Amniotic stem cell (primary cell): ENCODE measurements at regions not wholly inside any gene's neighbourhood (a gene's known extent, or its start where the extent isn't known, plus 50 kb on each side); places are given as distances from the start of the nearest gene placed in this dataset.

ENCODE experiments used
- DNase-seq: peaks from one replicate; lab custom pipeline; 2025; lab: John Stamatoyannopoulos, UW

DNA sequence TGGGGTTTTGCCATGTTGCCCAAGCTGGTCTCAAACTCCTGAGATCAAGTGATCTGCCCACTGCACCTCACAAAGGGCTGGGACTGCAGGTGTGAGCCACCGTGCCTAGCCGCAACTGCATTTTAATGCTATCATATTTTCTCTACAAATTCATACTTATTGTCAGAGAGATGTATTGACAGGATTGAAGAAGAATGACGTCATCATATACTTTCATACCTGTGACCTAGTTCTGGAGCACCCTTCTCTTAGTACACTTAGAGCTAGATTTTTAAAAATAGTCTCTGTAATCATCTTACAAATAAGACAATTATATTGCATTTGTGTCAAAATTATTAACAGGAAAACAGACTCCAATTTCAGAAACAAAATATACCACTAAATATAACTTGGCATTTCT lies 242.8 kb upstream of the PDZRN3 start:
- DNase-seq, result no peak

GRCh38 chr3:73866846-73867245 lies 242.1 kb upstream of the PDZRN3 start:
- no peak for DNase-seq

DNA sequence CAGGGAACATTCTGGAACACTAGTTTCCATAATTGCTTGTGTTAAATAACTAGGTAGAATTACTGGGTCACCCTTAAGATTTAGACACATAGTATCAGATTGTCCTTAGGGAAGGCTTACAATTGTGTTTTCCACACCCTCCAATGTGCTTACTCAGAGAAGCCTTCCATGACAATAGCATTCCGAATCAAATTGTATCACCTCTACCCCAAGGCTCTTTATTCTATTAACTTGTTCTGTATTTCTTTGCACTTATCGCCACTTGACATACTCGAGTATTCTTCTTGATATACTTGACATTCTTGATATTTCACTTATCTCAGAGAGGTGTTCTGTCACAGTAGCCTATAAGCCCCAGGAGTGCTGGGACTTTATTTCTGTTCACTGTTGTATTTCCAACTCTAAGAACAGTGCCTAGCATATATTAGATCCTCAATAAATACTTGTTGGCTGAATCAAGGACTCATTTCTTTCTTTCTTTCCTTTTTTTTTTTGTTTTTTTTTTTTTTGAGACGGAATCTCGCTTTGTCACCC lies 238.9 kb upstream of the PDZRN3 start:
- DNase-seq, result no peak

GRCh38 chr3:73855813-73856212 lies 231.1 kb upstream of the PDZRN3 start:
- DNase-seq, result no peak

GRCh38 chr3:73848173-73848906 lies 223.6 kb upstream of the PDZRN3 start:
- DNase-seq, result peak; percentile 8

DNA sequence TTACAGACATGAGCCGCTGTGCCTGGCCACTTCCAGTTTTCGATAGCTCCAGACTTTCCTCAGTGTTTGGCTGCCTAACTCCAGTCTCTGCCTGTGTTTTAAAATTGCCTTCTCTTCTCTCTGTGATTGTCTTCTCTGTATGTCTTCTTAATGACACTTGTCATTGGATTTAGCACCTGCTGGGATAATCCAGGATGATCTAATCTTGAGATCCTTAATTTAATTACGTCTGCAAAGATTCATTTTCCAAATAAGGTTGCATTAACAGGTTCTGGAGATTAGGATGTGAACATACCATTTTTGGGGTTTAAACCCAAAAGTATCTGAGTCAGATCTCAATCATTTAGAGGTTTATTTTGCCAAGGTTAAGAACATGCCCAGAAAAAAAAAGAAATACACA lies 222.2 kb upstream of the PDZRN3 start:
- DNase-seq, result no peak

- DNase-seq, result no peak
These were observed 214.3 kb upstream of the PDZRN3 start for GRCh38 chr3:73839032-73839431.

DNA sequence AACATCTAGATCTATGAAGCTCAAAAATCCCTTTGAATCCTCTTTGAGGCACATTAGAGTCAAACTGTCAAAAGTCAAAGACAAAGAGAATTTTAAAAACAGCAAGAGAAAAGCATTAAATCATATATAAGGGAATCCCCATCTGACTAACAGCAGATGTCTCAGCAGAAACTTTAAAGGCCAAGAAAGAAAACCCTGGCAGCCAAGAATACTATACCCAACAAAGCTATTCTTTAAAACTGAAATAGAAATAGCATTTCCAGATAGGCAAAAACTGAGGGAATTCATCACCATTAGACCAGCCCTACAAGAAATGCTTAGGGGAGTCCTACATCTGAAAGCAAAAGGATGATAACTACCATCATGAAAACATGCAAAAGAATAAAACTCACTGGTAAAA lies 211.2 kb upstream of the PDZRN3 start:
- no peak for DNase-seq

DNA sequence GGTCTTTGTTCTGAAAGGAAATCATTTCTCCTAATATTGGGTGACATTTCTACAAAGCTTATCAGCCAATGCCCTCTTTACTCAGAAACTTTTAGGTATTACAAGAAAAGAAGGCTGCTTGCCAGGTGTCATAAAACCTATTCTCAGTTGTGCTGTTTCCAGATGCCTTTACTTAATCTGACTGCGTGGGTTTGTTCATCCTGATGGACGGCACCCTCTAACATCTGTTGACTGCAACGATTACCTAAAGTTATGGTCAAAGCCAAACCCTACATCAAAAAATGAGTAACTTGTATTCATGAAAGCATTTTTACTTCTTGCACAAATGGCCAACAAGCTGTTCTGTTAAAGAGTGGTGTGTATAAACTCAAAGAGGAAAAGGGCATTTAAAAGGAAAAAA lies 207.7 kb upstream of the PDZRN3 start:
- DNase-seq, result no peak

GRCh38 chr3:73828348-73828747 lies 203.6 kb upstream of the PDZRN3 start:
- DNase-seq, result no peak

DNA sequence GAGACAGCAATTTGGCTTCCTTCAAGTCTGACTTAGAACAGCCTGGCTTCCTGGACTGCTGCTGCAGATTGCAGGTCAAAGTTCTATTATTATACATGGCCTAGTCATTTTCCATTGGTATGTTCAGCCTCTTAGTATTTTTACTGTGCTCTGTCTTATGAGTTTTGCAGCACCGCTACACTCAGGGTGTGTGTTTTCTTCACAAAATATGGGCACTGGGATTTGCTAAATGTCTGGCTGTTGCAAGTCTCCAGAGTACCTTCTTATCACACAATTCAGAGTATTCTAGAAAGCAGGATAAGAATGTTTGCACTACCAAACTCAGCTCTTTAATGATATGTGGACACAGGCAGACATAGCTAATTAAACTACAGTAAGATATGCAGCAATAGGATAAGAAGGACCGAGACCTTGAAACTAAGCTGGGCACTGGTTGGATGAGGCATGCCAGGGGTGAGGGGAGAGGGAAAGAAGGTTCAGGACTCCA lies 203.0 kb upstream of the PDZRN3 start:
- no peak for DNase-seq

DNA sequence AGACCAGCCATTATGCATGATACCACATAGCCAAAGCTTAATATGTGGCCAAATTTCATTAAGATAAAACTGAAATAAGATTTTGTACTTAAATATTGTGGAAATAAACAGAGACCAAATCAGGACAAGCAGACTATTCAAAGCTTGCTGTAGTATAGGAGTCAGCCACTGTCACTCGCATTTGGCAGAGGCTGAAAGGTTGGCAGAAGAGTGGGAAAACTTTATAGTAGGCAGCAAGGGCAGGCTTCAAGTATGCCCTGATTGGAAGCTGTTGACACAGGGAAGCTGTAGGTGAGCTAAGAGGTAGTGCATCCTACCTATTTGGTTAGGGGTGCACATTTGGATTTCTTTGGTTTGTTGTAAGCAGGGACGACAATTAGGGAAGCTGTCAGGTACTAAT lies 202.5 kb upstream of the PDZRN3 start:
- no peak for DNase-seq

DNA sequence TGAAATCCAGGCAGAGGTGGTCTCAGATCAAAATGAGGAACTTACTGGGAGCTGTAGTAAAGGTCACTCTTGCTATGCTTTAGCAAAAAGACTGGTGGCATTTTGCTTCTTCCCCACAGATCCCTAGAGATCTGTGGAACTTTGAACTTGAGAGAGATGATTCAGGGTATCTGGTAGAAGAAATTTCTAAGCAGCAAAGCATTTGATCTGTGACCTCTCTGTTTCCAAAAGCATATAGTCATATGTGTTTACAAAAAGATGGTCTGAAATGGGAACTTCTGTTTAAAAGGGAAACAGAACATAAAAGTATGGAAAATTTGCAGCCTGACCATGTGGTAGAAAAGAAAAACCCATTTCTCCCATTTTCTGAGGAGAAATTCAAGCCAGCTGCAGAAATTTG lies 196.2 kb upstream of the PDZRN3 start:
- peak; percentile 1 for DNase-seq

DNA sequence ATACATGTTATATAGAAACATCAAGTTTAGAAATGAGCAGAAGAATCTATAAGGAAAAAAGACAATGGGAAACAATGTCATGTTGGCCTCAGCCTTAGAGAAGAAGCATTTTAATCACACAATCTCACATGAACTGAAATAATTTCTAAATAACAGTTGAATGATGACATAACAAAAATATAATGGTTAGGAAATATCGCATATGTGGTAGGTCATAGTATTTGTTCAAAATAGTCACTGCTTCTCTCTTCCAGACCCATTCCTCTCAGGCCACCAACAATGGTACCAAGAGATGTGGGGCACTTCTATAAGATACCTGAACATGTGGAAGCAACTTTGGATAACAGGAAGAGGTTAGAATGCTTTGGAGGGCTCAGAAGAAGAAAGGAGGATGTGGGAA lies 195.7 kb upstream of the PDZRN3 start:
- no peak for DNase-seq

DNA sequence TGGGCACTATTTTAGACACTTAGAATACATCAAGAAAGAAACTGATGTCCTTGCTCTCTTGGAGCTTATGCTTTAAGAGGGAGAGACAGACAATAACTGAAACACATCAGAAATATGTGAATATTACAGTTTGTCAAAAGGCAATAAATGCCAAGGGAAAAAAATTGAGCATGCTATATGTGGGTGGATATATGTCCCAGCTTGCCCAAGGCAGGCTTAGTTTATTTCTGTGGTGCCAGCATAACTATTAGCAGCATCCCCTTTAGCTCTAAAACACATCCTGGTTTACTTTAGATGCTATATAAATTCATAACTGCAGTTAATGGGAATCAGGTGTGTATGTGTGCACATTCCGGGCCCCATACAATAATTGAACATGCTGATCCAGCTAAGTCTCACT lies 191.2 kb upstream of the PDZRN3 start:
- no peak for DNase-seq

GRCh38 chr3:73813692-73814292 lies 189.1 kb upstream of the PDZRN3 start:
- DNase-seq, result no peak

- DNase-seq, result no peak
These were observed 188.6 kb upstream of the PDZRN3 start for GRCh38 chr3:73813291-73813690.

GRCh38 chr3:73812054-73812453 lies 187.3 kb upstream of the PDZRN3 start:
- no peak for DNase-seq

- no peak for DNase-seq
These were observed 184.2 kb upstream of the PDZRN3 start for GRCh38 chr3:73808862-73809509.

DNA sequence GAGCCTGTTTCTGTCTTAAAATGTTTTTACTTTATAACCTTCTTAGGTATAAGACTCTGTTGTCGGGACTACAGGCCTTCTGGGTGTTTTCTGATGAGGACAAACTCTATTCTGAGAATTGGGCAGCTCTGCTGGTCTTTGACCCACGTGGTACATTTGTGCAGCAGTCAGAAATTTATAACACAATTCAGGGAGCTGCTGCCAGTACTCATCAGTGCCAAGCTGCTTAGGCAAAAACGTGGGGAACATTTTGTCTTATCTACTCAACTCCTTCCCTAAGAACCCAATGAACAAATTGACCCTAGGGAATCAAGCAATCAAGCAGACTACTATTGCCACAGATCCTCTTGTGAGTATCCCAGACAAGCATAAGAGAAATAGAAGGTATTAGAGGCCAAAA lies 180.7 kb upstream of the PDZRN3 start:
- DNase-seq, result no peak

DNA sequence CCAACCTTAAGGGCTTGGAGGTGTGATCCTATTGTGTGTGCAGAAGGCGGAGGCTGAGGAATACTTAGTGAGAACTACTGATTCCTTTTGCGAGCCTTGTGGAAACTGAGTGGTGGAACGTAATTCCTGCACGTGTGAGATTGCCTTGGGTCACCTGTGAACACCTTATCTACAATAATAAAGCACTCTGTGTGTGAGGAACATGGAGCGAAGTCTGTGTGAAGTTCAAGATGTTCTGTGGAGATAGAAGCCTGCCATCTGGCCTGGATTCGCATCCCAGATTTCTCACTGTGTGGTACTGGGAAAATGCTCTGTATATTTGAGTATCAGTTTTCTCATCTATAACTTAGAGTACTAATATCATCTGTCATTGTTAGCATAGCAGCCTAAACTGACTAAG lies 179.5 kb upstream of the PDZRN3 start:
- DNase-seq, result no peak

GRCh38 chr3:73801444-73801843 lies 176.7 kb upstream of the PDZRN3 start:
- DNase-seq, result no peak

DNA sequence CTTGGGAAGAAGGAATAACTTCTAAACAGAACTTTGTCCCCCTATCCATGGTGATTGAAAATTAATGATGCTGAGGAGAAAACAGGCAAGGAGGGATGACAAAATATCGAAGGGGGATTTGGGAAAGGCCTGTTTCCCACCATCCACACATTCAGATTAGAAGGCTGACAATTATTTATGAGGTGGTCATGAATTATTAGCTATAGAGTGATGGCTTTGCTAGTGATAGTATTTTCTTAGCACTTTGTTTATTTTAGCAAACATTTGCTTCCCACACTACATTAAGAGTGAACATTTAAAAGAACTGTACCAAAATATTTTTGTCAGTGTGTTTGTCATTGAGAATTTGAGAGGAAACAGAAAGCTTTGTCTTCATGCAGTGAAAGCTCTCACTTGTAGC lies 172.6 kb upstream of the PDZRN3 start:
- no peak for DNase-seq
